HG03460 (cell line): ENCODE measurements at regions not wholly inside any gene's neighbourhood (a gene's known extent, or its start where the extent isn't known, plus 50 kb on each side); places are given as distances from the start of the nearest gene placed in this dataset.
"Not testable (repeated sequence)": the region's sequence is repeated elsewhere in the genome, so short reads cannot be mapped to it uniquely, and the experiment has no call there.

ENCODE experiments used
- ATAC-seq: cut with Tn5 transposase; IDR thresholded peaks from one replicate; pipeline ENCODE4 v1.9.1; 2021; ENCODE audit not compliant: unreplicated experiment

DNA sequence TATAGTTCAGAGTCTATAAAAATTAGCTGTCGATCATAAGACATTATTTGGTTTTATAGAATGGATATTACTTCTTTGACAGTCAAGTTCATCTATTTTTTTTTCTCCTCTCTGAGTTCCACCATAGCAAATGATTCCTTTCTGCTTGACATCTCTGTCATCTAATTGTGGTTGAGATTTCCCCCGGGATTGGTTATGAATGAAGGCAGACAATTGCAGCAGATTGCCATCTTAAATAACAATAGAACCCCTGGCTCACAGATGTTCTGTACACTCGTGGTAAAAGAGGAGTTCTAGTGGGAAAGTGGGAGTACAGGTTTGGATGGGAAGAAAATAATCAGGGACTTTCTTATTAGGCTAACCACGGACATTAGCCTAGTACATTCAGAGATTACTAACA, 292.1 kb upstream of the NRXN1 start:
- no peak for ATAC-seq

DNA sequence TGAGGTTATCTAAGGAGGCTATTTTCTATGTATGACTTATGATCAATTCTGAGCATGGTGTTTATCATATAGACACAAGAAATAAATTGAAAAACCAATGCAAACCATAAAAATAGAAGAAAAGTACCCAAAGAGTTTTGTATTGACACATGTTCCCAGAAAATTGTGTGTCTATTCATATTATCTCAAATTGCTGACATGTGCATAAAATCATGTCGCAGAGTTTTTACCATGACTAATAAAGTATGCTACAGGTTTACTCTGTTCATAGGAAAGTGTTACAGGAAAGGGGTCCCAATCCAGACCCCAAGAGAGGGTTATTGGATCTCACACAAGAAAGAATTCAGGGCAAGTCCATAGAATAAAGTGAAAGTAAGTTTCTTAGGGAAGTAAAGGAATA, 290.7 kb upstream of the NRXN1 start:
- ATAC-seq: no peak

DNA sequence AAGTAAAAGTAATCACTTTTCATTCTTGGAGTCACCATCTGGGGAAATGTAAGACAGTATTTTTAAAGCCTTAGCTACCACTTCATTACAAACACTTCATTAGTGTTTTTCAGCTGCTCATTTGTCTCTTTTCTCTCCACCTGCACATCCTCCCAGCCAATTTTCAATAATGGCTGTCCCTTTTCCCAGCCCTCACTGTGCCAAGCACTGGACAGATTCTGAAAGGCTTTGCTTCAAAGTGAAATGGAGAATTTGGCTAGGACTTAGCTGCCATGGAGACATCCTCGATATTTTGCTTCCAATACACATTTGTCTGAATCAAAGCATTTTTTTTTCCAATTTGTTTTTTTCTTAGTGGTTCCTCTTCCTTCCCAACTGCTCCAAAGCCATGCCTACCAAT, 272.4 kb upstream of the NRXN1 start:
- no peak for ATAC-seq

DNA sequence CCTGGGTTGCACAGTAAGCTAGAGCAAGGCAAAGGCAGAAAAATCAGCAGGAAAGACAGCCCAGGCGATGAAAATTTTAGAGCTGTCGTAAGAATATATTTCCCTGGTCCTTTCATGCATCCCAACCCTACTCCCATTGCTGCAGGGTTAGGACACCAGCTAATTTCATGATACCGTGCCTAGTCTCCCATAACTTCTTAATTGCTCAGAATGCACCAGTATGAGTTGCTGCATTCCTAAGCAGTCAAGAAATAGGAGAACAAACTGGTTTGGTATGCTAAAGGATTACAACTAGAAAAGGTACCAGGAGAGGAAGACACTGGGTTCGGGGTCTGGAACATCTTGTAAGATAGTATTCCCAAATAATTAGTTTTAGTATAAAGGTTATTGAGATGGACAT, 269.4 kb upstream of the NRXN1 start:
- ATAC-seq: no peak

DNA sequence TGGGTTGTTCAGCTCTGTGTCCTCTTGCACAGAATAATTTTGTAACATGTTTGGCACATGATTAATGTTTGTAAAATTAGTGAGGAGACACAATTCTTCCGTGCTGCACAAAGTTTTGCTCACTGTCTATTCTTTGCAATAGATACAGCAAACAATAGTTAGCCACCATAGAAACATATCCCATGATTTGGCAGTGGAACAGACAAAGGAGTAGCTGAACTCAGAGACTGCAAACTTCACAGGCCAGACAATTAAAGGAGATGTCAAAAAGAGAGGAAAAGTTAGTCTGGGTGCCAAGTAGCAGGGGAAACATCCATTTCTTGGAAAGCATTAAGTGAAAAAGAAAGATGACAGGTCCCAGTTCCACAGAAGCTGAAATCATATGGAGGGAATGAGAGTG, 267.4 kb upstream of the NRXN1 start:
- no peak for ATAC-seq

DNA sequence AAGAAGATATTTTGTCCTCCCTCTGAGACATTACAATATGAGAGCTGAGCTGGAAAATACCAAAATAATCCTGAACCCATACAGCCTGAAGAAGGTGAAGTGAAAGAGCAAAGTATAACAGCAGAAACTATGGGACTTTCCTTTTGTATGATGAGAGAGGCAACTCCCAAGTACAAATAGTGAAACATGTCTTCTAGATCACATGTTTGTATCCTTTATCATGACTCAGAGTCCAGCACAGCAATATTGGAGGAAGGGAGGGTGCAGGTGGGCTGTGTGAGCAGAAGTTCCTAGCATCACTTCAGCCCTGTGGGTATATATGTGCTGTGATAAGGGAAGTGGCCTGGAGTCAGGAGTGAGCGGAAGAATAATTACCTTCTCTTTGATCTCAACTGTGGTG, 265.6 kb upstream of the NRXN1 start:
- no peak for ATAC-seq

DNA sequence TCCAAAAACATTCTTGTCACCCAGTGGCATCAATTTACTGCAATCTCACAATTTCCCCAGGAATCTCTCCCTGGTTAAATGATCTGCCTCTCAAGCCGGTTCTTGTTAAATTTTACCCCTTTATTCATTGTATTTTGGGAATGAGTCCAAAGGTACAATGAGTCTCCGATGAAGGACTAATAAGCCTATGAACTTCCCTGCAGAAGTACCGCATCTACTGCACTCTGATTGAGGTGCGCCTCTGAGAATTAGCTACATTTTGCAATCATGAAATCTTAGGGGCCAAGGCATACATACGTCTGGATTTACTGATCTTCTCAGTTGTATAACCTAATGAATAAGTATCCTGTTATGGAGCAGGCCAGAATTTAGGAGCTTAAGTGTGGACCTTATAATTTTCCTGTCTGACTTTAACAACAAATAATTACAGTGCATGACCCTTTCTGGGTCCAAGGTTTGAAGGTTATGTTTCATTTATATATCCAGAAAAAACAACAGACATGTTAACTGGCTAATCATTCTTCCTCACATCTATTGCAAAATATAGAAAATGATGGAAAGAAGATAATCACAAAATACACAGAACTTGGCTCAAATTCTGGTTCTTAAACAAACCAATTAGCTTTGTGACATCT, 261.8 kb upstream of the NRXN1 start:
- no peak for ATAC-seq

DNA sequence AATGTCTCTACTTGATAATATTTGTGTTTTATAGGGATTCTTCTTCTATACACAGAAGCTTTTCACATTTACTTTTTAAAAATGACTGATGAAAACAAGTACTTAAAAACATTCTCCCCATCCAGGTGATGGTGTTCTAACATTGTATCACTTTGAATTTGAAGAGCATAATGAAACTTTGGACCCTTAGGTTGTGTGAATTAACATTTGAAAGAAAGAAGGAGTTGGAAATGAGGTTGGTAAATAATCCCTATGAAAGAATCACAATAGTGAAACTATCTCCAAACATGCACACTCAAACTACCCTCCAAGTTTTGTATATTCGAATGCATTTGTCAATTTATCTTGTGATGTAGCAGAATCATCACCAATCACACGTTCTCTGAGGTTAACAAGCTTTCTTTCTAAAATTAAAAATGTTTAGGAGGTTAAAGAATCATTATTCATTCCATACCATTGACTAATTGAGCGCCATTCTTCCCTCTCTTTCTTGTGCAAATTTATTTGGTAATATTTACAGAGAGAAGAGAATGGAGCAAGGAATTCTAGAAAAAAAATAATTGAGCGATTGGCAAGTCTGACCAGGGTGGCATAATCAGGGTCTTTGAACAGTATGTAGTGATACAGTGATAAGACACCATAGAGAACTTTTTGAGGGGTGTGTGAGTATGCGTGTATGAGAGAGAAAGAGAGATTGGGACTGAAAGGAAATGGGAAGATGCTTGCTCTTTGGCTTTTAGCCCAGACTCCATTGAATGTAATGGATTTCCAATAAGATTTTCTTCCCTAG, 260.0 kb upstream of the NRXN1 start:
- no peak for ATAC-seq

DNA sequence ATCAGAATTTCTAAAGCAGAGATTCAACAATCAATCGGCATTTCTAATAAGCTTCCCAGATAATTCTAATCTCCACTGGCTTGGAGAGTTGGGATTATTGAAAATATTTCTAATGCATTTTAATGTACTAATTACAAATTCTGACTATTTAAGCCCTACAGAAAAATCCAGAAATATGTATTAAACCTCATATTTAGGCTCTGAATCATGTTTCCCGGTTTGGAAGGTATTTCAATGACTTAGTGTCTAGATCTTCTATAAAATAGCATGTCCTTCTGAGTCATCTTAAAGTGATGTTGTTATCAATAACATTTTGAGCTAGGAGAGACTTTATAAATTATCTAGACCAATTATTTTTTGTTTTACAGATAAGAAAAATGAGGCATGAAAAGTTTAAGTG, 258.8 kb upstream of the NRXN1 start:
- ATAC-seq: no peak

DNA sequence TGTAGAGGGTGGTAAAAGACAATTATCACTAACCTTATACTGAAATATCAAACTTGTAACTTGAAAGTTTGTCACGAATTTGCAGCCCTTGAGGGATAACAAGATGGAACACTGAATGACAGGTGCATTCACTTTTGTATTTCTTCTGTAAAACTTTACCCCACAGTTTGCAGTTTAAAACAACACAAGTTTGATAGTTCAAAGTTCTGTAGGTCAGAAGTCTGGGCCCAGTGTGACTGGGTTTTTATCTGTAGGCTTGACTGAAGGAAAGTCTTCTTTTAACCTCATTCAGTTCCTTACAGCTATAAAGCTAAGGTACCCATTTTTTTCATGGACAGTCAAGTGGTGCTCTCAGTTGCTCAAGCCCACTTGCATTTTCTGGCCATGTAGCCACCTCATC, 257.1 kb upstream of the NRXN1 start:
- no peak for ATAC-seq

DNA sequence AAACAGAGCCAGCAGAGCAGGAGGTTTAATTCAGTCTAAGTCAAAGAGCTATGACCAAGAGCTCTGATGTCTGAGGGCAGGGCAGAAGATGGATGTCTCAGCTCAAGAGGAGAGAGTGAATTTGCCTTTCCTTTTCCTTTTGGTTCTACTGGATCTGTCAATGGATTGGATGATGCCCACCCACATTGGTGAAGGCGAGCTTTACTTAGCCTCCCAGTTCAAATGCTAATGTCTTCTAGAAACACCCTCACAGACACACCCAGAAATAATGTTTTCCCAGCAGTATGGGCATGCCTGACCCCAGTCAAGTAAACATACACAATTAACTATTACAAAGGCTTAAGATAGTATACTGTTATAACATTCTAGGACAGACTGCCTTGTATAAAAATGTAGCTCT, 236.3 kb upstream of the NRXN1 start:
- no peak for ATAC-seq

DNA sequence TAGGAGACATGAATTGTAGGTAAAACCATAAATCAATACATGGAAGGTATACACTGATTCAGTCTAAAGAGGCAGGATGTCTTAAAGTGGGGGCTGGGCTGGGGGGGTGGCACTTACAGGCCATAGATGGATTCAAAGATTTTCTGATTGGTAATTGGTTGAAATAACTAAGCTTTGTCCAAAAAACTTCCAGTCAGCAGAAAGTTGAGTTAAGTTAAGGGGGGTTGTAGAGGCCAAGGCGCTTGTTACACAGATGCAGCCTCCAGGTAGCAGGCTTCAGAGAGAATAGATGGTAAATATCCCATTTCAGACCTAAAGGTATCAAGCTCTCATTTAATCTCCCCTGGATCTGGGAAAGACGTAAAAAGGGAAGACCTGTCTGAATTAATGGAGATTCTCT, 233.6 kb upstream of the NRXN1 start:
- no peak for ATAC-seq

DNA sequence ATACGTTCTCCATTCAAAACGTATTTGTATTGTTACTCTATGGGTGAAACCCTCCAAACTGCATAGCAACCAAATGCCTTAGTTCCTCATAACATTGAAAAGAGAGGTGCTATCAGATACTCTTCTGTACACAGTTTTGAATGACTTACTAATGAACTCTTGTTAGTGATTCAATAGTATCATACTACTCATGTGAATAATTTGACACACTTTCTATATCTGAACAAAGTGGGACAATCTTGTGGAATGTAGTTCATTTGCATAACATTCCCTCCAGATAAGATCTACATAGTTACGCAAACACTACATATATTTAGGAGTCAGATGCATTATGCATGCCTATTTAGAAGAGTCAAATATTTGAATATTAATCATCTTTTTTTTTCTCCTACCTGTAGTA, 232.0 kb upstream of the NRXN1 start:
- ATAC-seq: no peak

DNA sequence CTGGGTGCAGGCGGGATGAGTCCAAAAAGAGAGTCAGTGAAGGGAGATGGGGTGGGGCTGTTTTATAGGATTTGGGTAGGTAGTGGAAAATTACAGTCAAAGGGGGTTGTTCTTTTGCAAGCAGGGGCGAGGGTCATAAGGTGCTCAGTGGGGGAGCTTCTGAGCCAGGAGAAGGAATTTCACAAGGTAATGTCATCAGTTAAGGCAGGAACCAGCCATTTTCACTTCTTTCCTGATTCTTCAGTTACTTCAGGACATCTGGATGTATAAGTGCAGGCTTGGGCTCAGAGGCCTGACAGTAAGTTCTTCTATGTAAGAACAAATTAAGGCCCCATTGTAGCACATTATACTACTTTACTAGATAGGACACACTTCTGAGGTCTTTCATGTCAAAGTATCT, 231.2 kb upstream of the NRXN1 start:
- ATAC-seq: not testable (repeated sequence)

DNA sequence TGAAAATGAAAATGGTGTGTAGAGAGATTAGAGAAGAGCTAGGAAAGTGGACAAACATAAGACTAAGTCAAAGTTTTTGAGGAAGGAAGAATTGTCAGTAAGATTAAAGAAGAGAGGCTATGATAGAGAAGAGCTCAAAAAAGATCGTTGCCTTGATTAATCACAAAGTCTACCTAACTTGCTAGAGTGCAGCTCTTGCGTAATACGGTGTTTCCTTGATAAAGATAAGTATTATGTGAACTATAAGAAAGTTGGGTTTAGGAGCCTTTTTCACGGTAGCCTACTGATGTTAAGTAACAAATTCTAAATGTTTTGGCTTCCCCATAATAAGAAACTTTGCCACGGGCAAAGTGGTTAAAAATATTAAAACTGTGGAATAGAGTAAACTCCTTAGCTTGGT, 226.4 kb upstream of the NRXN1 start:
- ATAC-seq: no peak

DNA sequence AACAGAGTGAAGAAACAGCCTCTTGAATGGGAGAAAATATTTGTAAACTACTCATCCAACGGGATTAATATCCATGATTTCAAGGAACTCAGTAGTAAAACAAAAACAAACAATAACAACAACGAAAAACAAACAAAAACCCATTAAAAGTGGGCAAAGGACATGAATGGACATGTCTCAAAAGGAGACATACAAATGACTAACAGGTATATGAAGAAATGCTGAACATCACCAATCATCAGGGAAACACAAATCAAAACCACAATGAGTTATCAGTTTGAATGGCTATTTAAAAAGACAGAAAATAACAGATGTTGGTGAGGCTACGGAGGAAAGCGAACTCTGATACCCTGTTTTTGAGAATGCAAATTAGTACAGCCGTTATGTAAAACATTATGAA, 224.8 kb upstream of the NRXN1 start:
- ATAC-seq: no peak

DNA sequence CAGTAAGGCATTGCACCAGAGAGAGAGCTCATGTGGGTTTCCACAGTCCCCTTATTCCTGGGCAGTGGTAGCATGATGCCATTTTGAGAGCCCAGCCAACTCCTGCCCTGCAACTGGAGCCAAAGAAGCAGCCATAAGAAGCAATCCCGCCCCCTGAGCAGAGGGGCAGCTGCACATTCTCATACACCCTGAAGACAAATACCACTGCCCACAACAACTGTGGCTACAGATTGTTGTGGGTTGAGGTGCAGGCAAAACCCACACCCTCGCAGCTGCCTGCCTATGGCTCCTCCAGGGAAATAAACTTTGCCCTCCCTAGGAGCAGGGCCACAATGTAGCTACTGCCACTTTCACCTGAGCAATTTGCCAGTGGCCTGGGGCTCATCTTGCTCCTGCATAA, 219.4 kb upstream of the NRXN1 start:
- ATAC-seq: no peak

DNA sequence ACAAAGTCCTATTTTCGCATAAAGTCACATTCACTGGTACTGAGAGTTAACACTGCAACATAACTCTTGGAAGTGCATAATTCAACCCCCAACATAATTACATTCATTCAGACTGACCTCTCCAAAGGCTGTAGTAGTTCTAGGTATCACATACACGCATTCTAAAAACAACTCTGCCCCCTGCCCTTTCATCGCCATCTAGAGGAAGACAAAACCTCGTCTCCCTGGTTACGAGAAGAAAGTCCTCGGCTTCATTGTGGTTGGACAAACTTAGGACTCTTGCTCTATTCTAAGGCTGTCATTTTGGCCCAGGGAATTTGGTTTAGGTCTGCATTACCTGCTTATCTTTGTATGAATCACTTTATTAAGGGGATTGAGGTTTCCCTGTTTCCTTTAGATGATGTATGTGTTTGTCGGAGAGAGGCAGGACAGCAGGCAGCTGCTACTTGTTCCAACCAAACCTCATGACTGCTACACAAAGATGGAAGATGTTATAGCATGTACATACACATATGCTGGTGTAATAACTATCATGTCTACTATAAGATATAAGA, 215.4 kb upstream of the NRXN1 start:
- ATAC-seq: no peak

DNA sequence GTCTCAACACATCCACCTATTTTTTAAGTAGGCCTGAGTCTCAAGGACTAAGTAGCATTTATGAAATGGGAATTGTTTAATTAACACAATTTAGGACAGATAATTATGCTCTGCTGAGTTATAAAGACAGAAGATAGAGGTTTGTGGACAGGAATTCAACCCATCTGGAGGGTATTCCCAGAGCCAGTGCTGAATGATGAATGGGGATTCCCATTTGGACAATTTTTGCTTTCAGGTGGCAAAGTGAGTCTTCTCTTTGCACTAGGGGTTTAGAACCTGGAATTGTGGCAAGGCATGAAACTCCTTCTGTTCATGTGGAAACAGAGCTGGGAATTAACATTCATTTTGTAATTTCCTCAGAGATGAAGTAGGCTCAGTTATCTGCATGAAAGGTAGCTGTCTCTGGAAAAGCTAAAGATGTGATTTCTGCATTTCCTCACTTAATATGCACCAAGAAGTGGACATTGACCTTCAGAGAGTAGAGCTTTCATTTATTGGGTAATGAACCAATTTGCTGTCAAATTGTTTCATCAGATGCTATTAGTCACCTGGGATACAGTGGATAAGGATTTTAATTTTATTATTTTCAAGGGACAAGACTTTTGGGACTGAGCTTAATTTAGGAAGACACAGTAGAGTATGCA, 212.1 kb upstream of the NRXN1 start:
- ATAC-seq: no peak

DNA sequence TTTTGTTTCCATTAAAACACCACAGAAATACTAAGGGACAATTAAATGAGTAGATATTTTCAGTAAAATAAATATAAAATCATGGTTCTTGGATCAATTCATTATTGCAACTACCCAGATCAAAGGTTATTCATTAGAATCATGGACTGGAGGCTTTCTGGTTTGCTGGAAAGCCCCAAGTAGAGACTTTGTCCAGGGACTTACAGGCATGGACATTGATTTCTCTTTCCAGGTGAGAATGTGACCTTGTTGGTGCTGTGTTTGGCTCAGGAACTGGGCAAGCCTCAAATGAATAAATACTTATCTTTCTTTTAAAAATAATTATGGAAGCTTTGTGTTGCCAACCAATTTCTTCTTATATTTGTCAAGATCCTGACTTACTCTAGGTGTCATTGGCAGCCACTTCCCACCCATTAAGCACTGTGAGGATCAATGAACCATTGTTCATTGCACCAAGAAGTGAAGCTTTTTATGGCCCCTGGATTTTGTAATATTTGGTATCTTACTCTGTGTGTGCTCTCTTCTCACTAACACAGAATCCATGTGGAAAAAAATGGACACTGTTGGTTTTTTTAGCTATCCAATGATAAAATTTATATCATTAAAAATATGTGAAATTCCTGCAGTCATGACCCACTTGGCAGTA, 205.8 kb upstream of the NRXN1 start:
- ATAC-seq: no peak

DNA sequence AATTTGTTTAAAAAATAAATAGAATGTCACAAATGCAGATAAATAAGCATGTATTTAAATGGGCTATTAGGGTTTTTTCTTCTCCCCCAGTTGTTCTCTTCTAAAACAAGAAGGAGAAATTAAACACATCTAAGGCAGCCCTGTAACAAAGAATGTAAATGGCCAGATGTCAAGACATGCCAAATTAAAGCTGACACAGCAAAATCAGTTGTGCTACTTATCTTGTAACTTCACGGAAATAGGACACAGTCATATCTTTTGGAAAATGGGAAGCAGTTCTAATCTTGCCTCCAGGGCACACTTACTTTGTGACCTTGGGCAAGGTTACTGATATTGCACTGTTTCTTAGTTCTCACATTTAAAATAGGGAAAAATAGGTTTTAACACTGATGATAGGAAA, 200.1 kb upstream of the NRXN1 start:
- no peak for ATAC-seq

DNA sequence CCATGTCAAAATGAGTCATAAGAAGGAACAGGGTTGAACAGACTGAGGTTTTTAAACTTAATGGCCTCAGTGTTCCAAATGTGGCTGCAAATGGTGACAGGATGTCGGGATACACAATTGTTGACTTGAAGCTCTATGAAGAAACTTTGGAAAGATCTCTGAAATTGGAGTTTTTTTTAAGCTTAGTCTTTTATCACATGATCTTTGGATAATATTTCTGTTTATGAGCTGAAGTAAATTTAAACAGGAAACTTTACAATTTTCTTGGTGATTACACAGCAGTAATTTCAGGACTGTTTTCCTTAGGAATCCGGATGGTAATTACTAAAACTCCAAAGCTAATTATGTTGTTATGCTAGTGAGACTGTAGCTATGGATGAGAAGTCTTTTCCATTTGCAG, 199.1 kb upstream of the NRXN1 start:
- no peak for ATAC-seq
